H1 (cell line): ENCODE measurements at regions not wholly inside any gene's neighbourhood (a gene's known extent, or its start where the extent isn't known, plus 50 kb on each side); places are given as distances from the start of the nearest gene placed in this dataset.

Experiments
- CTCF ChIA-PET: fragments of 300-600 bp; sonication (Branson Sonifier 250); formaldehyde crosslinking; loops from one replicate; lab custom pipeline; 2021; ENCODE audit not compliant: partially characterized antibody; lab: Charles Lee
- POLR2A ChIA-PET: fragments of 300-600 bp; sonication (Branson Sonifier 250); formaldehyde crosslinking; loops from one replicate; lab custom pipeline; 2021; ENCODE audit warnings: inconsistent platforms; ENCODE audit not compliant: partially characterized antibody; lab: Charles Lee
- DNase-seq, 2 experiments: peaks; one replicate each; pipeline versions ENCODE4 v3.0.0 to v3.0.0-alpha.2; 2010 to 2022; ENCODE audit warnings: low spot score in 2 of 2, low read depth in 1 of 2, mixed read lengths in 1 of 2
- FAIRE-seq: peaks from 2 replicates; lab custom pipeline; 2011; peaks lifted over from hg19 to GRCh38; lab: Jason Lieb, UNC
- H2AFZ ChIP-seq: 2 replicates; pipeline ENCODE4 v1.8.1; 2012; ENCODE audit warnings: low read length, inconsistent platforms
- H2AK5ac ChIP-seq: 2 replicates; pipeline ENCODE4 v1.6.1; 2013; ENCODE audit warnings: low read depth, low read length
- H2BK120ac ChIP-seq: replicated peaks from 2 replicates; pipeline ENCODE3; 2013; ENCODE audit warnings: low read depth, low read length, inconsistent platforms
- H2BK12ac ChIP-seq: 2 replicates; pipeline ENCODE4 v1.6.1; 2013; ENCODE audit warnings: low read depth, low read length
- H2BK15ac ChIP-seq: 2 replicates; pipeline ENCODE4 v1.6.1; 2013; ENCODE audit warnings: low read length
- H2BK20ac ChIP-seq: 2 replicates; pipeline ENCODE4 v1.6.1; 2013; ENCODE audit warnings: low read length
- H2BK5ac ChIP-seq: 2 replicates; pipeline ENCODE4 v1.6.1; 2013; ENCODE audit warnings: low read depth, low read length
- H3K14ac ChIP-seq: 2 replicates; pipeline ENCODE4 v1.6.1; 2013; ENCODE audit warnings: inconsistent platforms; ENCODE audit not compliant: insufficient read length
- H3K18ac ChIP-seq: 2 replicates; pipeline ENCODE4 v1.6.1; 2013; ENCODE audit warnings: low read length; ENCODE audit errors: extremely low read depth
- H3K23ac ChIP-seq: 2 replicates; pipeline ENCODE4 v1.6.1; 2013; ENCODE audit warnings: inconsistent platforms; ENCODE audit not compliant: insufficient read length
- H3K23me2 ChIP-seq: 2 replicates; pipeline ENCODE4 v1.6.1; 2013; ENCODE audit warnings: low read depth, low read length
- H3K27ac ChIP-seq: 2 replicates; pipeline ENCODE4 v1.6.1; 2011; ENCODE audit warnings: low read depth, low read length, inconsistent platforms
- H3K27me3 ChIP-seq, 4 experiments: replicated peaks in 1 of 4; 1 replicate in 1 of 4; 2 replicates in 3 of 4; pipeline versions ENCODE4 v1.6.1 to v1.8.1; 2011 to 2013; ENCODE audit warnings: low read length in 3 of 4, mild to moderate bottlenecking in 3 of 4, inconsistent platforms in 2 of 4, mixed read lengths in 2 of 4, moderate library complexity in 1 of 4; ENCODE audit not compliant: control insufficient read depth in 3 of 4, insufficient read depth in 3 of 4; ENCODE audit errors: extremely low read depth in 1 of 4
- H3K36me3 ChIP-seq, 4 experiments: 2 replicates each; pipeline versions ENCODE4 v1.6.1 to v1.8.1; 2011 to 2013; ENCODE audit warnings: mild to moderate bottlenecking in 4 of 4, low read length in 3 of 4, moderate library complexity in 2 of 4, control low read depth in 1 of 4, inconsistent platforms in 1 of 4; ENCODE audit not compliant: insufficient read depth in 4 of 4, control insufficient read depth in 2 of 4
- H3K4ac ChIP-seq: replicated peaks from 2 replicates; pipeline ENCODE3; 2013; ENCODE audit warnings: low read length, low read depth, mixed read lengths, inconsistent platforms; ENCODE audit not compliant: insufficient read length
- H3K4me1 ChIP-seq, 4 experiments: replicated peaks in 1 of 4; 1 replicate in 1 of 4; 2 replicates in 3 of 4; pipeline versions ENCODE4 v1.6.1 to v1.8.1; 2011 to 2013; ENCODE audit warnings: low read length in 3 of 4, inconsistent platforms in 2 of 4, mixed read lengths in 1 of 4; ENCODE audit not compliant: insufficient read depth in 4 of 4, control insufficient read depth in 3 of 4
- H3K4me2 ChIP-seq, 2 experiments: 2 replicates each; pipeline versions ENCODE4 v1.6.1 to v1.8.1; 2011 to 2013; ENCODE audit warnings: low read depth in 2 of 2, low read length in 2 of 2, control low read depth in 1 of 2, inconsistent platforms in 1 of 2, mild to moderate bottlenecking in 1 of 2; ENCODE audit not compliant: insufficient read depth in 1 of 2
- H3K4me3 ChIP-seq, 4 experiments: fragments of 200-600, 300-600 bp in 1 of 4; sonication (generic), shearing (Covaris generic), sonication (Bioruptor Twin) in 1 of 4; 2 replicates each; pipeline versions ENCODE4 v1.5.1 to v1.8.1; 2011 to 2016; ENCODE audit warnings: low read length in 4 of 4, low read depth in 3 of 4, control low read depth in 2 of 4, inconsistent platforms in 2 of 4, mild to moderate bottlenecking in 2 of 4, mixed read lengths in 1 of 4, moderate library complexity in 1 of 4; ENCODE audit not compliant: insufficient read depth in 2 of 4; ENCODE audit errors: extremely low read depth in 1 of 4
- H3K56ac ChIP-seq: replicated peaks from 2 replicates; pipeline ENCODE3; 2013; ENCODE audit warnings: low read depth, mild to moderate bottlenecking, mixed read lengths, low read length, inconsistent platforms; ENCODE audit not compliant: insufficient read length
- H3K79me1 ChIP-seq: 2 replicates; pipeline ENCODE4 v1.6.1; 2013; ENCODE audit warnings: low read depth, low read length, control low read depth
- H3K79me2 ChIP-seq, 2 experiments: 2 replicates each; pipeline versions ENCODE4 v1.6.1 to v1.8.1; 2012 to 2013; ENCODE audit warnings: low read length in 2 of 2, mild to moderate bottlenecking in 2 of 2, inconsistent platforms in 1 of 2; ENCODE audit not compliant: insufficient read depth in 2 of 2, control insufficient read depth in 1 of 2
- H3K9ac ChIP-seq, 4 experiments: replicated peaks in 1 of 4; 1 replicate in 1 of 4; 2 replicates in 3 of 4; pipeline versions ENCODE4 v1.6.1 to v1.8.1; 2011 to 2013; ENCODE audit warnings: low read depth in 3 of 4, low read length in 3 of 4, control low read depth in 2 of 4, mild to moderate bottlenecking in 2 of 4, moderate library complexity in 2 of 4, inconsistent platforms in 1 of 4; ENCODE audit errors: extremely low read depth in 1 of 4
- H3K9me3 ChIP-seq, 2 experiments: 2 replicates each; pipeline versions ENCODE4 v1.6.1 to v1.8.1; 2012 to 2013; ENCODE audit warnings: mild to moderate bottlenecking in 2 of 2, moderate library complexity in 2 of 2, control low read depth in 1 of 2, inconsistent platforms in 1 of 2, low read depth in 1 of 2, low read length in 1 of 2, mixed read lengths in 1 of 2; ENCODE audit not compliant: insufficient read depth in 2 of 2
- H4K20me1 ChIP-seq, 2 experiments: replicated peaks in 1 of 2; 2 replicates each; pipeline versions ENCODE3 to v1.8.1; 2011 to 2013; ENCODE audit warnings: inconsistent platforms in 2 of 2, low read length in 2 of 2, mild to moderate bottlenecking in 1 of 2; ENCODE audit not compliant: insufficient read depth in 2 of 2, control insufficient read depth in 1 of 2
- H4K5ac ChIP-seq: 2 replicates; pipeline ENCODE4 v1.6.1; 2013; ENCODE audit warnings: low read length, low read depth, mixed read lengths, inconsistent platforms; ENCODE audit not compliant: insufficient read length
- H4K8ac ChIP-seq: 2 replicates; pipeline ENCODE4 v1.8.0; 2013; ENCODE audit warnings: mild to moderate bottlenecking, moderate library complexity, low read length, inconsistent platforms; ENCODE audit not compliant: insufficient read depth; ENCODE audit errors: extremely low read depth
- H4K91ac ChIP-seq: replicated peaks from 2 replicates; pipeline ENCODE3; 2013; ENCODE audit warnings: low read length, mixed read lengths, inconsistent platforms; ENCODE audit not compliant: insufficient read length
- BRCA1 ChIP-seq: IDR thresholded peaks from 2 replicates; pipeline ENCODE4 v1.6.1; 2012; ENCODE audit warnings: low read depth, low read length, improper control_type of control experiment
- GTF2F1 ChIP-seq: IDR thresholded peaks from 2 replicates; pipeline ENCODE4 v1.6.1; 2012; ENCODE audit warnings: low read depth, low read length, improper control_type of control experiment, borderline replicate concordance
- SIN3A ChIP-seq, 2 experiments: IDR thresholded peaks in 1 of 2; conservative IDR thresholded peaks in 1 of 2; 2 replicates each; pipeline ENCODE4 v1.6.1; 2011 to 2012; ENCODE audit warnings: low read length in 2 of 2, improper control_type of control experiment in 1 of 2, low read depth in 1 of 2, mild to moderate bottlenecking in 1 of 2
- TAF1 ChIP-seq: IDR thresholded peaks from 2 replicates; pipeline ENCODE4 v1.6.1; 2011; ENCODE audit warnings: mild to moderate bottlenecking, low read depth, low read length
- WGBS, 2 experiments: shearing (Covaris generic) in 1 of 2; methylation state at CpG; one replicate each; pipeline versions ENCODE4 v1.1.6 to v1.1.7; 2013 to 2015; ENCODE audit warnings: low lambda C conversion rate in 2 of 2, mixed read lengths in 2 of 2, inconsistent platforms in 1 of 2, low coverage in 1 of 2, missing lambda C conversion rate in 1 of 2; ENCODE audit not compliant: insufficient replicate concordance in 2 of 2, insufficient coverage in 1 of 2, insufficient read length in 1 of 2; ENCODE audit errors: extremely low coverage in 1 of 2, missing lambda C conversion rate in 1 of 2; 5-methylcytosine and 5-hydroxymethylcytosine counted together
- TF ChIP-seq, protein P1 (sequence below): IDR thresholded peaks from 2 replicates; pipeline ENCODE4 v1.6.1; 2012; ENCODE audit warnings: inconsistent platforms

GRCh38 chr18:76133873-76134272, 361.2 kb downstream of the ZNF516 start:
- Histone ChIP-seq H3K4me2 (no peak overlapping the region), H4K91ac (no peak overlapping the region), H2BK12ac (no peak overlapping the region), H3K36me3 (no peaks in the 10 kb centered on the region), H2BK20ac (no peak overlapping the region), H2AK5ac (no peak overlapping the region), H3K9ac (no peak overlapping the region), H3K4me3 (no peak overlapping the region), H2AFZ (no peak overlapping the region), H3K27me3 (no peaks in the 10 kb centered on the region), H4K5ac (no peak overlapping the region), H3K14ac (no peak overlapping the region), H2BK15ac (no peak overlapping the region), H2BK120ac (no peak overlapping the region), H3K79me2 (no peaks in the 10 kb centered on the region), H4K20me1 (no peaks in the 10 kb centered on the region), H3K23ac (no peak overlapping the region), H3K18ac (no peak overlapping the region), H3K79me1 (no peaks in the 10 kb centered on the region), H3K4ac (no peak overlapping the region), H3K9me3 (0 out of 4 replicates have a peak, but pooled peaks cover 0 to 3% of the 10 kb centered on the region in 2 experiments), H3K4me1 (no peaks in the 10 kb centered on the region), H3K23me2 (no peaks in the 10 kb centered on the region), H2BK5ac (no peak overlapping the region), H3K56ac (no peak overlapping the region), H4K8ac (no peak overlapping the region), H3K27ac (no peak overlapping the region)
- TF ChIP-seq TAF1: no peak
- TF ChIP-seq BRCA1: no peak
- TF ChIP-seq GTF2F1: no peak
- TF ChIP-seq, protein P1, sequence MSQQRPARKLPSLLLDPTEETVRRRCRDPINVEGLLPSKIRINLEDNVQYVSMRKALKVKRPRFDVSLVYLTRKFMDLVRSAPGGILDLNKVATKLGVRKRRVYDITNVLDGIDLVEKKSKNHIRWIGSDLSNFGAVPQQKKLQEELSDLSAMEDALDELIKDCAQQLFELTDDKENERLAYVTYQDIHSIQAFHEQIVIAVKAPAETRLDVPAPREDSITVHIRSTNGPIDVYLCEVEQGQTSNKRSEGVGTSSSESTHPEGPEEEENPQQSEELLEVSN: no peak
- TF ChIP-seq SIN3A (conservative IDR thresholded peaks at IDR 0.05 in 1 of 2, IDR thresholded peaks at IDR 0.05 in 1 of 2; ENCODE audit: low read depth in 1 of 2, low read length in 2 of 2): no peak
- DNase-seq: no peak
- 94% methylated on average over 1 of the region's 1 CpG; no CpG with 5 or more reads in 1 of the 2 experiments for WGBS, 2 experiments
- no peak for FAIRE-seq
- ChIA-PET POLR2A (no interaction called here), CTCF (interaction anchor here (1.1 kb wide), 3 partner anchors 78 to 280 kb away, joined by 3 to 4 read pairs (median 4); no protein-coding TSS in a partner anchor)
